CD4-positive, alpha-beta T cell (primary cell): ENCODE measurements at regions not wholly inside any gene's neighbourhood (a gene's known extent, or its start where the extent isn't known, plus 50 kb on each side); places are given as distances from the start of the nearest gene placed in this dataset.

ENCODE experiments used
- ATAC-seq: fragments of 200-7000 bp; cut with Tn5 transposase; one replicate; pipeline ENCODE4 v1.10.0; 2022; ENCODE audit warnings: mild to moderate bottlenecking; ENCODE audit not compliant: poor library complexity
- CTCF ChIA-PET: fragments of 350-600 bp; sonication (Branson Sonifier 250); formaldehyde crosslinking; loops from one replicate; lab custom pipeline; 2021; ENCODE audit warnings: antibody characterized with exemption, inconsistent platforms; lab: Charles Lee
- POLR2A ChIA-PET: fragments of 350-600 bp; sonication (Branson Sonifier 250); formaldehyde crosslinking; loops from one replicate; lab custom pipeline; 2021; ENCODE audit warnings: antibody characterized with exemption, inconsistent platforms; lab: Charles Lee
- DNase-seq, 14 experiments: peaks; one replicate each; pipeline ENCODE4 v3.0.0-alpha.2; 2013 to 2020; ENCODE audit warnings: mixed read lengths in 2 of 14
- H3K27ac ChIP-seq, 2 donors: one replicate each; pipeline versions ENCODE4 v1.5.1 to v1.7.0; 2013; ENCODE audit warnings: low read length in 2 of 2, low read depth in 1 of 2, mild to moderate bottlenecking in 1 of 2
- H3K27me3 ChIP-seq, 2 experiments: 1 replicate in 1 of 2; 2 replicates in 1 of 2; pipeline versions ENCODE4 v1.6.1 to v1.7.0; 2013; ENCODE audit warnings: low read length in 2 of 2, control low read depth in 1 of 2, mild to moderate bottlenecking in 1 of 2, moderate library complexity in 1 of 2; ENCODE audit not compliant: insufficient read depth in 2 of 2, control insufficient read depth in 1 of 2
- H3K36me3 ChIP-seq: one replicate; pipeline ENCODE4 v1.6.1; 2013; ENCODE audit warnings: low read length, control low read depth; ENCODE audit not compliant: insufficient read depth
- H3K4me1 ChIP-seq: one replicate; pipeline ENCODE4 v1.6.1; 2013; ENCODE audit warnings: low read length, control low read depth; ENCODE audit not compliant: insufficient read depth
- H3K4me3 ChIP-seq: one replicate; pipeline ENCODE4 v1.5.1; 2013; ENCODE audit warnings: mild to moderate bottlenecking, low read length, moderate library complexity
- H3K9me3 ChIP-seq, 2 experiments: 1 replicate in 1 of 2; 2 replicates in 1 of 2; pipeline versions ENCODE4 v1.6.1 to v1.7.0; 2013; ENCODE audit warnings: low read length in 2 of 2, mild to moderate bottlenecking in 2 of 2, control low read depth in 1 of 2, moderate library complexity in 1 of 2; ENCODE audit not compliant: control insufficient read depth in 1 of 2, insufficient read depth in 1 of 2
- H3K27ac Mint-ChIP-seq: one replicate; pipeline ENCODE4 v1.8.0; 2020; ENCODE audit warnings: mixed read lengths
- H3K27me3 Mint-ChIP-seq: one replicate; pipeline ENCODE4 v1.8.0; 2021; ENCODE audit warnings: mixed read lengths
- H3K36me3 Mint-ChIP-seq: one replicate; pipeline ENCODE4 v1.8.0; 2021; ENCODE audit warnings: low read depth, mixed read lengths
- H3K4me1 Mint-ChIP-seq: one replicate; pipeline ENCODE4 v1.8.0; 2021; ENCODE audit warnings: low read depth, mixed read lengths
- H3K4me3 Mint-ChIP-seq: one replicate; pipeline ENCODE4 v1.8.0; 2020; ENCODE audit warnings: mild to moderate bottlenecking, mixed read lengths
- H3K9me3 Mint-ChIP-seq: one replicate; pipeline ENCODE4 v1.8.0; 2020; ENCODE audit warnings: mixed read lengths
- intact Hi-C, 2 experiments: fragments of 100-400 bp; cut with DNase I in 1 of 2; cut with micrococcal nuclease in 1 of 2; formaldehyde crosslinking; loops; one replicate each; pipeline versions ENCODE4 v1.15.1 to v1.9.0; 2023 to 2025; cut with DNase I, micrococcal nuclease
- TF ChIP-seq, protein P1 (sequence below): fragments of 200-600 bp; IDR thresholded peaks from one replicate; pipeline ENCODE4 v1.8.0; 2022; ENCODE audit warnings: antibody characterized with exemption, mild to moderate bottlenecking

DNA sequence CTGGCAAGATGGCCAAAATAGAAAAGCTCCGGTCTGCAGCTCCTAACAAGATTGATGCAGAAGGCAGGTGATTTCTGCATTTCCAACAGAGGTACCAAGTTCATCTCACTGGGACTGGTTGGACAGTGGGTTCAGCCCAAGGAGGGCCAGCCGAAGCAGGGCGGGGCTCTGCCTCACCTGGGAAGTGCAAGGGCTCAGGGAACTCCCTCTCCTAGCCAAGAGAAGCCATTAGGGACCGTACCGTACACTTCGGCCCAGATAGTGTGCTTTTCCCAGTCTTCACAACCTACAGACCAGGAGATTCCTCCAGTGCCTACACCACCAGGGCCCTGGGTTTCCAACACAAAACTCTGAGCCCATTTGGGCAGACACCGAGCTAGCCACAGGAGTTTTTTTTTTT is 277.8 kb downstream of the SLCO4C1 start:
- TF ChIP-seq, protein P1, sequence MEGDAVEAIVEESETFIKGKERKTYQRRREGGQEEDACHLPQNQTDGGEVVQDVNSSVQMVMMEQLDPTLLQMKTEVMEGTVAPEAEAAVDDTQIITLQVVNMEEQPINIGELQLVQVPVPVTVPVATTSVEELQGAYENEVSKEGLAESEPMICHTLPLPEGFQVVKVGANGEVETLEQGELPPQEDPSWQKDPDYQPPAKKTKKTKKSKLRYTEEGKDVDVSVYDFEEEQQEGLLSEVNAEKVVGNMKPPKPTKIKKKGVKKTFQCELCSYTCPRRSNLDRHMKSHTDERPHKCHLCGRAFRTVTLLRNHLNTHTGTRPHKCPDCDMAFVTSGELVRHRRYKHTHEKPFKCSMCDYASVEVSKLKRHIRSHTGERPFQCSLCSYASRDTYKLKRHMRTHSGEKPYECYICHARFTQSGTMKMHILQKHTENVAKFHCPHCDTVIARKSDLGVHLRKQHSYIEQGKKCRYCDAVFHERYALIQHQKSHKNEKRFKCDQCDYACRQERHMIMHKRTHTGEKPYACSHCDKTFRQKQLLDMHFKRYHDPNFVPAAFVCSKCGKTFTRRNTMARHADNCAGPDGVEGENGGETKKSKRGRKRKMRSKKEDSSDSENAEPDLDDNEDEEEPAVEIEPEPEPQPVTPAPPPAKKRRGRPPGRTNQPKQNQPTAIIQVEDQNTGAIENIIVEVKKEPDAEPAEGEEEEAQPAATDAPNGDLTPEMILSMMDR = no peak
- no peak overlapping the region for H3K27ac Mint-ChIP-seq
- no peaks in the 10 kb centered on the region for H3K36me3 ChIP-seq
- POLR2A ChIA-PET = no interaction called here
- no peaks in the 10 kb centered on the region for H3K27me3 Mint-ChIP-seq
- H3K4me3 ChIP-seq = no peak overlapping the region
- no peak overlapping the region for H3K4me3 Mint-ChIP-seq
- H3K9me3 Mint-ChIP-seq = peaks cover 2% of the 10 kb centered on the region
- ATAC-seq = no peak
- CTCF ChIA-PET = no interaction called here
- H3K27ac ChIP-seq = no peak overlapping the region
- no peaks in the 10 kb centered on the region for H3K27me3 ChIP-seq
- no peaks in the 10 kb centered on the region for H3K4me1 Mint-ChIP-seq
- DNase-seq = no peak
- intact Hi-C loops = no loop called here
- H3K36me3 Mint-ChIP-seq = no peaks in the 10 kb centered on the region
- no peaks in the 10 kb centered on the region for H3K4me1 ChIP-seq
- peaks cover 0 to 8% of the 10 kb centered on the region in 2 experiments for H3K9me3 ChIP-seq

DNA sequence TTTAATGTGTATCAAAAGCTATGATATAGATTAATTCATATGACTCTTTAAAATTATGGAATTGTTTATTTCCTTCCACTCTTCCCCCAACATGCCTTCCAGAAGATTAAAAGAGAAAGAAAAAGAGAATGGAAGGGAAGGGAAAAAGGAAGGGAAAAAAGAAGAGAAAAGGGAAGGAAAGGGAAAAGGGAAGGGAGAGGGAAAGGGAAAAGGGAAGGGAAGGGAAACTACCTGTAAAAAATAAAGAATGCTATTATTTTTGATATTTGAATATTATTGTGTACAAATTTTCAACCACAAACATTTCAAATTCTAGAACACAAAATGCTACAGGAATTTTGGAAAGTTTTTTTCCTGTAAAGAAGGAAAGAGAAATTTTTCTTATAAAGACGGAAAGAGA is 281.7 kb downstream of the SLCO4C1 start:
- TF ChIP-seq, protein P1 = no peak
- intact Hi-C loops = no loop called here
- CTCF ChIA-PET = no interaction called here

DNA sequence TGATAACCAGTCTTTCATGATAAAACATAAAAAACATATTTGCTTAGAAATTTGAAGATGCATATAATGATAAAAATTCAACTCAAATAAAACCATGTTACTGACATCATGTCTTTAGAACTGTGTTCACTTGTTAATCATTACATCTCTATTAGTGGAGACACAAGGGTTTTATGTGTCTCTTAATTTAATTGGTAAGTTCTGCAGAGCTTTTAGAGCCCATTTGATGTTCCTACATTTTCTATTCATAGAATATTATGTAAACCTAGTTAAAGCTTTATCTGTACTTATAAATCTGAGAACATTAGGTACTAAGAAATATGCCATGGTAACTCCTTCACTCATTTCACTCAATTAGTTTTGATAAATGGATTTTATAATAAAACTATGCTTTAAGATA is 285.4 kb downstream of the SLCO4C1 start:
- H3K27me3 Mint-ChIP-seq = no peaks in the 10 kb centered on the region
- Histone ChIP-seq H3K27me3 (no peaks in the 10 kb centered on the region), H3K4me1 (no peaks in the 10 kb centered on the region), H3K9me3 (no peaks in the 10 kb centered on the region), H3K27ac (no peak overlapping the region), H3K4me3 (no peak overlapping the region), H3K36me3 (no peaks in the 10 kb centered on the region)
- no peaks in the 10 kb centered on the region for H3K9me3 Mint-ChIP-seq
- TF ChIP-seq, protein P1 = no peak
- no peaks in the 10 kb centered on the region for H3K4me1 Mint-ChIP-seq
- intact Hi-C loops = no loop called here
- DNase-seq (no peak), ATAC-seq (no peak)
- ChIA-PET POLR2A (no interaction called here), CTCF (no interaction called here)
- no peaks in the 10 kb centered on the region for H3K36me3 Mint-ChIP-seq
- H3K27ac Mint-ChIP-seq = no peak overlapping the region
- H3K4me3 Mint-ChIP-seq = no peak overlapping the region

More for the DNA sequence above, 281.7 kb downstream of the SLCO4C1 start:
- no peaks in the 10 kb centered on the region for H3K4me1 ChIP-seq
- no peaks in the 10 kb centered on the region for H3K36me3 Mint-ChIP-seq
- H3K27me3 ChIP-seq = no peaks in the 10 kb centered on the region
- H3K36me3 ChIP-seq = no peaks in the 10 kb centered on the region
- peaks cover 0 to 8% of the 10 kb centered on the region in 2 experiments for H3K9me3 ChIP-seq
- no peaks in the 10 kb centered on the region for H3K27me3 Mint-ChIP-seq
- no peak overlapping the region for H3K4me3 ChIP-seq
- H3K9me3 Mint-ChIP-seq = no peaks in the 10 kb centered on the region
- H3K4me3 Mint-ChIP-seq = no peak overlapping the region
- H3K27ac Mint-ChIP-seq = no peak overlapping the region
- POLR2A ChIA-PET = no interaction called here
- H3K4me1 Mint-ChIP-seq = no peaks in the 10 kb centered on the region
- DNase-seq (no peak), ATAC-seq (no peak)
- no peak overlapping the region for H3K27ac ChIP-seq
